ENCODE measurements at regions not wholly inside any gene's neighbourhood (a gene's known extent, or its start where the extent isn't known, plus 50 kb on each side); places are given as distances from the start of the nearest gene placed in this dataset.
A peak's percentile ranks its signal among the peaks of the same experiment; 100 is the strongest.

GRCh38 chr5:173774271-173774761, 113.8 kb upstream of the CPEB4 start:
- peak in 3 of 4 donors; percentile 14 to 50 (median 32) for ATAC-seq
- no peak for DNase-seq
- WGBS, 2 donors, result 47 to 53% methylated on average over 4 of the region's 4 CpGs
- Histone ChIP-seq H3K36me3 (no peaks in the 10 kb centered on the region), H3K4me1 (peaks cover 0 to 9% (median 0%) of the 10 kb centered on the region in 3 donors), H3K27ac (no peak overlapping the region), H3K27me3 (no peaks in the 10 kb centered on the region), H3K9me3 (no peaks in the 10 kb centered on the region), H3K4me3 (no peak overlapping the region)
- intact Hi-C loops (cut with DNase I), result no loop called here
- no peak for FAIRE-seq
- no peak for TF ChIP-seq CTCF (IDR thresholded peaks at IDR 0.05)

- no peaks in the 10 kb centered on the region for H3K27me3 ChIP-seq
- no peak overlapping the region for H3K27ac ChIP-seq
- no peak overlapping the region for H3K4me3 ChIP-seq
- H3K9me3 ChIP-seq, result no peaks in the 10 kb centered on the region
- H3K36me3 ChIP-seq, result no peaks in the 10 kb centered on the region
- peaks cover 0 to 9% (median 0%) of the 10 kb centered on the region in 3 donors for H3K4me1 ChIP-seq
- intact Hi-C loops (cut with DNase I), result no loop called here
- WGBS, 2 donors, result 85 to 88% methylated on average over 12 of the region's 12 CpGs
- FAIRE-seq (no peak), ATAC-seq (no peak), DNase-seq (no peak)
- no peak for TF ChIP-seq CTCF (IDR thresholded peaks at IDR 0.05)
Measured at GRCh38 chr5:173775261-173776197, 112.6 kb upstream of the CPEB4 start.

GRCh38 chr5:173777149-173777548, 111.0 kb upstream of the CPEB4 start:
- ATAC-seq (no peak), DNase-seq (no peak), FAIRE-seq (no peak)
- H3K9me3 ChIP-seq, result no peaks in the 10 kb centered on the region
- no peak overlapping the region for H3K4me3 ChIP-seq
- intact Hi-C loops (cut with DNase I), result no loop called here
- WGBS, 2 donors, result 58 to 63% methylated on average over 3 of the region's 3 CpGs
- TF ChIP-seq CTCF (IDR thresholded peaks at IDR 0.05), result no peak
- no peak overlapping the region for H3K27ac ChIP-seq
- no peaks in the 10 kb centered on the region for H3K27me3 ChIP-seq
- no peaks in the 10 kb centered on the region for H3K36me3 ChIP-seq
- peaks cover 0 to 13% (median 4%) of the 10 kb centered on the region in 3 donors for H3K4me1 ChIP-seq

GRCh38 chr5:173777674-173778073, 110.5 kb upstream of the CPEB4 start:
- peaks cover 0 to 13% (median 4%) of the 10 kb centered on the region in 3 donors for H3K4me1 ChIP-seq
- no peak for DNase-seq

More at GRCh38 chr5:173777674-173778073, 110.5 kb upstream of the CPEB4 start:
- H3K9me3 ChIP-seq, result no peaks in the 10 kb centered on the region
- H3K27me3 ChIP-seq, result no peaks in the 10 kb centered on the region
- no peak overlapping the region for H3K4me3 ChIP-seq
- intact Hi-C loops (cut with DNase I), result no loop called here
- H3K27ac ChIP-seq, result no peak overlapping the region
- 93 to 97% methylated on average over 3 of the region's 3 CpGs for WGBS, 2 donors
- ATAC-seq, result no peak
- FAIRE-seq, result no peak
- no peak for TF ChIP-seq CTCF (IDR thresholded peaks at IDR 0.05)
- no peaks in the 10 kb centered on the region for H3K36me3 ChIP-seq
